Urinary bladder (tissue), 3 donors: ENCODE measurements at regions not wholly inside any gene's neighbourhood (a gene's known extent, or its start where the extent isn't known, plus 50 kb on each side); places are given as distances from the start of the nearest gene placed in this dataset.

Experiments
- DNase-seq: peaks from one replicate; pipeline ENCODE4 v3.0.0-alpha.2; 2015; ENCODE audit errors: extremely low spot score
- H3K27ac ChIP-seq: one replicate; pipeline ENCODE4 v1.5.1; 2013; ENCODE audit warnings: low read depth, mild to moderate bottlenecking, moderate library complexity
- H3K36me3 ChIP-seq: one replicate; pipeline ENCODE4 v1.6.1; 2013; ENCODE audit warnings: mild to moderate bottlenecking, moderate library complexity; ENCODE audit not compliant: insufficient read depth
- H3K4me1 ChIP-seq: one replicate; pipeline ENCODE4 v1.6.1; 2013; ENCODE audit warnings: mild to moderate bottlenecking, moderate library complexity; ENCODE audit not compliant: insufficient read depth
- H3K4me3 ChIP-seq: one replicate; pipeline ENCODE4 v1.5.1; 2013; ENCODE audit warnings: low read depth, low read length
- WGBS: extraction: QIAGEN DNeasy Blood & Tissue Kit; methylation state at CpG from one replicate; pipeline ENCODE4 v1.1.7; 2013; 5-methylcytosine and 5-hydroxymethylcytosine counted together
- donor health status: healthy with polysubstance abuse.
- donor health status: healthy.

DNA sequence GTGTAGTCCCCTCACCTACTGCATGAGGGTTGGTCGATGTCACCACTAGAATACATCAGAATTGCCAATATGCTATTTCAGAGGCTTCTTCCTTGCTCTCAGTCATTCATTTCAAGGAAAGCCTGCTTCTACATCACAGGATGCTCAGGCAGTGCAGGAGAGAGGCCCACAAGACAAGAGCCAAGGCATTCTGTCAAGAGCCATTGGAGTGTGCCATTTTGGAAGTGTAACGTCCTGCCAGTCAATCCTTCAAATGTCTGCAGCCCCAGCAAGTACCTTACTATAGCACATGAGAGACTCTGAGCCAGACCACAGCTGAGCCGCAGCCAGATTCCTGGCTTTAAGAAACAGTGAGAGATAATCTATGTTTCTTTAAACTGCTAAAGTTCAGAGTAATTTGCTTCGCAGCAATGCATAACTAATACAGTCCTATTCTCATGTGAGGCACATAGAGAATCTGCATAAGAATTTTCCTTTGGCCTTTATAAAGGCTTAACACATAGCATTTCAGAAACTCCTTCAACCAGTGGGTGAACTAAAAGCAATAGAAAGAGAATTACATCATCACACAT lies 166.5 kb upstream of the GNAI1 start:
- H3K4me1 ChIP-seq: no peaks in the 10 kb centered on the region
- no peak overlapping the region for H3K4me3 ChIP-seq
- no peak overlapping the region for H3K27ac ChIP-seq
- WGBS: 62% methylated on average over 4 of the region's 4 CpGs
- H3K36me3 ChIP-seq: no peaks in the 10 kb centered on the region
- no peak for DNase-seq

- no peak for DNase-seq
- Histone ChIP-seq H3K27ac (no peak overlapping the region), H3K36me3 (no peaks in the 10 kb centered on the region), H3K4me3 (no peak overlapping the region), H3K4me1 (no peaks in the 10 kb centered on the region)
- 88% methylated on average over 4 of the region's 4 CpGs for WGBS
Observed at GRCh38 chr7:79965946-79966345, 168.7 kb upstream of the GNAI1 start.

DNA sequence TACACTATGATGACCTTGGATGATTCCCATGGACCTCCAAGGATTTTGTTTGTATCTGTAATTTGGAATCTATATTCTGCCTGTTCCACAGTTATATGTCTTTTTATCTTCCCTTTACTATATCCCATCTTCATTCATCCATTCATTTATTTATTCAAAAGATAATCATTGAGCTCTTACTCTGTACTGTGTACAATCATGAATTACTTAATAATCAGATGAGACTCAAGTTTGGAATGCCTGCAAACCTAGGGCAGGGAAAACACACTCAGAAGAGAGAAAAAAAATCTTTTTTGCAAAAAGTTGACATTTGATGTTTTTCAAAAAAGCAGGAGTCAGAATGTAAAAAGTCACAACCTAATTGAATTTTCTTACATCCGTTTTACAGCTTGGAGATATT lies 170.2 kb upstream of the GNAI1 start:
- no peak for DNase-seq
- Histone ChIP-seq H3K36me3 (no peaks in the 10 kb centered on the region), H3K27ac (no peak overlapping the region), H3K4me3 (no peak overlapping the region), H3K4me1 (no peaks in the 10 kb centered on the region)
- 77% methylated on average over 1 of the region's 1 CpG for WGBS

GRCh38 chr7:79953130-79953529 lies 181.5 kb upstream of the GNAI1 start:
- no peak overlapping the region for H3K4me3 ChIP-seq
- 81% methylated on average over 4 of the region's 4 CpGs for WGBS
- H3K36me3 ChIP-seq: no peaks in the 10 kb centered on the region
- H3K27ac ChIP-seq: no peak overlapping the region
- no peak for DNase-seq
- H3K4me1 ChIP-seq: no peaks in the 10 kb centered on the region

GRCh38 chr7:79952399-79952798 lies 182.2 kb upstream of the GNAI1 start:
- no peaks in the 10 kb centered on the region for H3K36me3 ChIP-seq
- WGBS: 90% methylated on average over 1 of the region's 1 CpG
- DNase-seq: no peak
- no peaks in the 10 kb centered on the region for H3K4me1 ChIP-seq
- no peak overlapping the region for H3K27ac ChIP-seq
- no peak overlapping the region for H3K4me3 ChIP-seq

DNA sequence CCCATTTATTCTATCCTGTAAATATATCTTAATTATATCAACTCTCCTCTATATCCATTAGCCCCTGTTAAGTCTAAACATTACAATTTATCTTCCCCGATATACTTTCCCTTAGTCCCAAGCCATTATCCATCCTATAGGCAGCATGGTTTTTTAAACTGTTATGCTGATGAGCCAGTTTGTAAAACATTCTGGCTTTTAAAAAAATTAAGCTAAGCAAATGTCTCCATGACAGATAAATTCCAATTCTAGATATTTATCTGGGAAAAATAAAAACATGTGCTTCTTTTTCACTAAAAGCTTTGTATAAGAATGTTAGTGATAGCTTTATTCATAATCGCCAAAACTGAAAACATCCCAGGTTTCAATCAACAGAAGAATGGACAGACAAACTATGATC lies 183.2 kb upstream of the GNAI1 start:
- H3K36me3 ChIP-seq: no peaks in the 10 kb centered on the region
- H3K4me1 ChIP-seq: no peaks in the 10 kb centered on the region
- H3K4me3 ChIP-seq: no peak overlapping the region
- no peak overlapping the region for H3K27ac ChIP-seq
- no peak for DNase-seq
- WGBS: 80% methylated on average over 2 of the region's 2 CpGs

DNA sequence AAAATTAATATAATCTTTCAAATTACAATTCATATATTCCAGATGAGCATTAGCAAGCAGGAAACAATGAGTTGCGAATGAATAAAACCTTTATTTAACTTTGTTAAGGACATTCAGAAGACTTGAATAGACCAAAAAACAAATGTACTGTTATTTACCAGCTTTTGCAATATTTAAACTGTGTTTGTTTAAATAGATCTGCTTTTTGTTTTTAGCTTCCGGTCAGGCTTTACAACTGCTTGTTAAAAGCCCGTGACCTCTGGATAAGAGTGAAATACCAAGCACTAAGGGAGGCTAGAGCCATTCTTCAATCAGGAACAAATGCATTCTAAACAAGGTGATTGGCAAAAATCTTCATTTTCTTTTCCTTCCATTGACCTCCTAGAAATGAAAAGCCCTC lies 184.9 kb upstream of the GNAI1 start:
- DNase-seq: no peak
- no peaks in the 10 kb centered on the region for H3K4me1 ChIP-seq
- H3K36me3 ChIP-seq: no peaks in the 10 kb centered on the region
- WGBS: 77% methylated on average over 3 of the region's 3 CpGs
- H3K27ac ChIP-seq: no peak overlapping the region
- H3K4me3 ChIP-seq: no peak overlapping the region

DNA sequence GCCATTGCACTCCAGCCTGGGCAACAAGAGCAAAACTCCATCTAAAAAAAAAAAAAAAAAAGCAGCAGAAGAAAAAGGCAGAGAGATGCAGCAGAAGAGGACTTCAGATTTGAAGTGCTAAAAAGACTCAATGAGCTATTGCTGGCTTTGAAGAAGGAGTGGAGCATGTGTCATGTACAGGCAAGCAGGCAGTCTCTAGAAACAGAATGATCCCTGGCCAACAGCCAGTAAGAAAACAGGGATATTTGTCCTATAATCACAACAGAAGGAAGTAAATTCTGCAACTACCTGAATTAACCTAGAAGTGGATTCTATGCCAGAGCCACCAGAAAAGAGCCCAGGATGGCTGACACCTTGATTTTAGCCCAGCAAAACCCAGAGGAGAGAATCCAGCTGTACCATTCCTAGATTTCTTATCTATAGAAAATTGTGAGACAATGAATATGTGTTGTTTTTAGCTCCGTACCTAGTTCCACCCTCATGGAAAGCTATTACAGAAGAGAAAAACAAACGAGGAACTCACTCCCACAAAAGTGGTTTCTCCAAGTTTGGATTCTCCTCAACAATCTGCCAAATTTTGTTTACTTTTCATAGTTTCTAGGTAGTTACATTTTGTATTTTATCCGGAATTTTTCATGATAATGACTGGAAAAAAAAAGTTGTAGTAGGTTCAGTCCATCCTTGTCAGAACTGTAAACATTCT lies 198.2 kb upstream of the GNAI1 start:
- Histone ChIP-seq H3K4me1 (no peaks in the 10 kb centered on the region), H3K36me3 (no peaks in the 10 kb centered on the region), H3K4me3 (no peak overlapping the region), H3K27ac (no peak overlapping the region)
- WGBS: 51% methylated on average over 3 of the region's 3 CpGs
- DNase-seq: no peak

- H3K36me3 ChIP-seq: no peaks in the 10 kb centered on the region
- 89% methylated on average over 9 of the region's 9 CpGs for WGBS
- no peak for DNase-seq
- no peak overlapping the region for H3K27ac ChIP-seq
- H3K4me1 ChIP-seq: no peaks in the 10 kb centered on the region
- no peak overlapping the region for H3K4me3 ChIP-seq
Observed at GRCh38 chr7:79934727-79935126, 199.9 kb upstream of the GNAI1 start.

DNA sequence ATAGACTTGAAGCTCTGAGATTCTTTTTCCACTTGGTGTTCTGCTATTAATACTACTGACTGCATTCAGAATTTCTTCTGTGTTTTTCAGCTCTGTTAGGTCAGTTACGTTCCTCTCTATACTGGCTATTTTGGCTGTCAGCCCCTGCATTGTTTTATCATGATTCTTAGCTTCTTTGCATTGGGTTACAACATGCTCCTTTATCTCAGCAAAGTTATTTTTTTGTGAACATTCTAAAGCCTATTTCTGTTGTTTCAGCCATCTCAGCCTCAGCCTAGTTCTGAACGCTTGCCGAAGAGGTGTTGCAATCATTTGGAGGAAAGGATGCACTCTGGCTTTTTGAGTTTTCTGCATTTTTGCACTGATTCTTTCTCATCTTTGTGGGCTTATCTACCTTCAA lies 201.5 kb upstream of the GNAI1 start:
- no peak overlapping the region for H3K27ac ChIP-seq
- H3K4me1 ChIP-seq: no peaks in the 10 kb centered on the region
- 55% methylated on average over 3 of the region's 3 CpGs for WGBS
- H3K4me3 ChIP-seq: no peak overlapping the region
- no peaks in the 10 kb centered on the region for H3K36me3 ChIP-seq
- DNase-seq: no peak

DNA sequence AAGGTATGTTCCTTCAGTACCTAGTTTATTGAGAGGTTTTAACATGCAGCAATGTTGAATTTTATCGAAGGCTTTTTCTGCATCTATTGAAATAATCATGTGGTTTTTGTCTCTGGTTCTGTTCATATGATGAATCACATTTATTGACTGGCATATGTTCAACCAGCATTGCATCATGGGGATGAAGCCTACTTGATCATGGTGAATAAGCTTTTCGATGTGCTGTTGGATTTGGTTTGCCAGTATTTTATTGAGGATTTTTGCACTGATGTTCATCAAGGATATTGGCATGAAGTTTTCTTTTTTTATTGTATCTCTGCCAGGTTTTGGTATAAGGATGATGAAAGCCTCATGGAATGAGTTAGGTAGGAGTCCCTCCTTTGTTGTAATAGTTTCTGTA lies 204.0 kb upstream of the GNAI1 start:
- WGBS: 96% methylated on average over 2 of the region's 2 CpGs
- H3K4me3 ChIP-seq: no peak overlapping the region
- H3K27ac ChIP-seq: no peak overlapping the region
- no peak for DNase-seq
- H3K36me3 ChIP-seq: no peaks in the 10 kb centered on the region
- H3K4me1 ChIP-seq: no peaks in the 10 kb centered on the region

DNA sequence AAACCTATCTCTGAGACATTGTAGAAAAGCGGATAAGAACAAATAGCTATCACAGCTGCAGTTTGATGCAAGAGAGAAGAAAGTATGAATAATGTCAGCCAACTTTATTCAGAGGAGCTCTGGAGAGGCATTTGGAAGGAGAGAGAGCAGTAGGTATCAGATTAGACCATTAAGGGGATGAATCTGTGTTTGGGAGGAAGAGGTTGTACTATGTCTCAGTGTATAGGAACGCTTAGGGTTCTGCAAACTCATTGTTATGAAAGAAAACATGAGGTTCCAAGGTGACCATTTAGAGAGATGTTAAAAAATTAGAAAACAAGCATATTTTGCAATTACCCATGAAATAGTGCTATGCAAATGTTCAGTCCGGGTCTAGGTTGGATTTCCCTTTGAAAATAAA lies 207.5 kb upstream of the GNAI1 start:
- DNase-seq: no peak
- Histone ChIP-seq H3K36me3 (no peaks in the 10 kb centered on the region), H3K4me3 (no peak overlapping the region), H3K4me1 (no peaks in the 10 kb centered on the region), H3K27ac (no peak overlapping the region)
- 90% methylated on average over 3 of the region's 3 CpGs for WGBS

DNA sequence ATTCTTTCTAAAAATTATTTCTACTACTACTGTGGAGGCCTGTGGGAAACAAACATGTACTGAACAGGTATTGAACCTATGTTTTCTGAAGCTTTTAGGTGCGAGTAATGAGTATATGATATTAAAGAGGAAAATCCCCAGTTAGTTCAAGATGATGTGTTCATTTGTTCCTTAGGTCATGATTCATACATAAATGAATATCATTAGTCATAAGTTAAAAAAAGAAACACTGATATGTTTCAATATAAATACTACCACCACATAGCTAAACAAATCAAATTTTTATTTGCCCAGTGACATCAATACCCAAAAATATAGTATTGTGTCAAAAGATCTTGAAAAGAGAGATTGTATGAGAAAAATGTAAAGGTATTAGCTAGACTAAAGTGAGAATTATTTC lies 210.7 kb upstream of the GNAI1 start:
- H3K27ac ChIP-seq: no peak overlapping the region
- no peak for DNase-seq
- no peaks in the 10 kb centered on the region for H3K36me3 ChIP-seq
- no peaks in the 10 kb centered on the region for H3K4me1 ChIP-seq
- no peak overlapping the region for H3K4me3 ChIP-seq
- 93% methylated on average over 1 of the region's 1 CpG for WGBS

DNA sequence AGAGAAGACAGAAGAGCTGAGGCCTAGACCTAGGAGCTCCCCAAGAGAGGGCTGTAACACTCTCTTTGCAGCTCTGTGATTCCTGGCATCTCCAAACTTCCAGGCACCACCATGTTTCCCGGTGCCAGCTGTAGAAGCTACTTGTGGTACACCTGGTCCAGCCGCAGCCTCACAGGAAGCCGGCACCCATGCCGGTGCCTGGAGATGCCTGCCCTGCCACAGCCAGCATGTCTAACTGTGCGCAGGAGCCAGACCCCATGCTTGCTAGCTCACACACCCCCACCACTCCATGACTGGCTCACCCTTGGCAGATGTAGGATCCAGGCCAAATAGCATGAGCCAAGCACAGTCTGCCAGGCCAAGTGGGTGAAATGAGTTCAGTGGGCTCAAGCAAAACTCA lies 211.7 kb upstream of the GNAI1 start:
- no peak for DNase-seq
- 98% methylated on average over 5 of the region's 5 CpGs for WGBS
- Histone ChIP-seq H3K36me3 (no peaks in the 10 kb centered on the region), H3K4me3 (no peak overlapping the region), H3K27ac (no peak overlapping the region), H3K4me1 (no peaks in the 10 kb centered on the region)

- Histone ChIP-seq H3K4me1 (no peaks in the 10 kb centered on the region), H3K27ac (no peak overlapping the region), H3K4me3 (no peak overlapping the region), H3K36me3 (no peaks in the 10 kb centered on the region)
- no peak for DNase-seq
- WGBS: 94% methylated on average over 5 of the region's 5 CpGs
Observed at GRCh38 chr7:79921976-79922375, 212.7 kb upstream of the GNAI1 start.
